Thoracic aorta (tissue), 2 donors: ENCODE measurements at regions not wholly inside any gene's neighbourhood (a gene's known extent, or its start where the extent isn't known, plus 50 kb on each side); places are given as distances from the start of the nearest gene placed in this dataset.

ENCODE experiments used
- ATAC-seq: fragments of 150-250 bp; one replicate; pipeline ENCODE4 v1.8.0; 2017; ENCODE audit warnings: low read depth; ENCODE audit not compliant: insufficient number of reproducible peaks, low FRiP score
- DNase-seq: peaks from one replicate; pipeline ENCODE4 v3.0.0-alpha.2; 2020; ENCODE audit warnings: low spot score
- H3K27ac ChIP-seq, 2 donors: fragments of 200-600 bp; sonication (generic); 1 replicate in 1 of 2; 2 replicates in 1 of 2; pipeline ENCODE4 v1.5.1; 2016; ENCODE audit warnings: mild to moderate bottlenecking in 2 of 2, moderate library complexity in 2 of 2
- H3K27me3 ChIP-seq: fragments of 200-600 bp; sonication (generic); replicated peaks from 2 replicates; pipeline ENCODE4 v1.6.0; 2016; ENCODE audit warnings: mild to moderate bottlenecking; ENCODE audit not compliant: insufficient read depth
- H3K36me3 ChIP-seq: fragments of 200-600 bp; sonication (generic); one replicate; pipeline ENCODE4 v1.5.1; 2016
- H3K4me1 ChIP-seq, 2 donors: fragments of 200-600 bp; sonication (generic); 1 replicate in 1 of 2; 2 replicates in 1 of 2; pipeline versions ENCODE4 v1.5.1 to v1.6.0; 2016; ENCODE audit warnings: low read depth in 2 of 2, mild to moderate bottlenecking in 1 of 2; ENCODE audit not compliant: control insufficient read depth in 1 of 2
- H3K4me3 ChIP-seq: fragments of 200-600 bp; sonication (generic); 2 replicates; pipeline ENCODE4 v1.5.1; 2016; ENCODE audit warnings: mild to moderate bottlenecking
- H3K9me3 ChIP-seq: fragments of 200-600 bp; sonication (generic); 2 replicates; pipeline ENCODE4 v1.5.1; 2016
- CTCF ChIP-seq: fragments of 200-600 bp; sonication (generic); IDR thresholded peaks from one replicate; pipeline ENCODE4 v1.5.1; 2019; ENCODE audit warnings: antibody characterized with exemption

- no peaks in the 10 kb centered on the region for H3K36me3 ChIP-seq
- H3K27ac ChIP-seq, result no peak overlapping the region
- no peak for ATAC-seq
- no peak for DNase-seq
- H3K4me3 ChIP-seq, result no peak overlapping the region
- H3K4me1 ChIP-seq, result peaks cover 0 to 4% of the 10 kb centered on the region in 2 donors
- no peak for TF ChIP-seq CTCF
- no peaks in the 10 kb centered on the region for H3K9me3 ChIP-seq
- no peaks in the 10 kb centered on the region for H3K27me3 ChIP-seq
Measured at GRCh38 chr18:34357944-34358580, 133.3 kb upstream of the NOL4 start.

- Histone ChIP-seq H3K27me3 (no peaks in the 10 kb centered on the region), H3K36me3 (no peaks in the 10 kb centered on the region), H3K4me1 (no peaks in the 10 kb centered on the region), H3K4me3 (no peak overlapping the region), H3K27ac (no peak overlapping the region), H3K9me3 (no peaks in the 10 kb centered on the region)
- DNase-seq, result no peak
- no peak for ATAC-seq
- no peak for TF ChIP-seq CTCF
Measured at GRCh38 chr18:34358923-34359322, 134.2 kb upstream of the NOL4 start.

- no peak overlapping the region for H3K27ac ChIP-seq
- TF ChIP-seq CTCF, result no peak
Measured at GRCh38 chr18:34364699-34365098, 140.0 kb upstream of the NOL4 start.

GRCh38 chr18:34370704-34371395 lies 146.1 kb upstream of the NOL4 start:
- ATAC-seq (no peak), DNase-seq (no peak)
- H3K4me1 ChIP-seq, result no peaks in the 10 kb centered on the region
- no peaks in the 10 kb centered on the region for H3K27me3 ChIP-seq
- no peak overlapping the region for H3K4me3 ChIP-seq
- no peaks in the 10 kb centered on the region for H3K36me3 ChIP-seq
- no peak for TF ChIP-seq CTCF
- H3K27ac ChIP-seq, result no peak overlapping the region
- no peaks in the 10 kb centered on the region for H3K9me3 ChIP-seq

More at GRCh38 chr18:34364699-34365098, 140.0 kb upstream of the NOL4 start:
- Histone ChIP-seq H3K27me3 (no peaks in the 10 kb centered on the region), H3K4me1 (no peaks in the 10 kb centered on the region), H3K36me3 (no peaks in the 10 kb centered on the region), H3K9me3 (no peaks in the 10 kb centered on the region), H3K4me3 (no peak overlapping the region)
- DNase-seq (no peak), ATAC-seq (no peak)

GRCh38 chr18:34380326-34380725 lies 155.6 kb upstream of the NOL4 start:
- no peak overlapping the region for H3K4me3 ChIP-seq
- DNase-seq, result no peak
- no peak for TF ChIP-seq CTCF
- no peak overlapping the region for H3K27ac ChIP-seq
- H3K4me1 ChIP-seq, result no peaks in the 10 kb centered on the region
- no peaks in the 10 kb centered on the region for H3K27me3 ChIP-seq
- no peaks in the 10 kb centered on the region for H3K36me3 ChIP-seq
- H3K9me3 ChIP-seq, result no peaks in the 10 kb centered on the region
- no peak for ATAC-seq
